GM21528 (cell line): ENCODE measurements at regions not wholly inside any gene's neighbourhood (a gene's known extent, or its start where the extent isn't known, plus 50 kb on each side); places are given as distances from the start of the nearest gene placed in this dataset.
"Not testable (repeated sequence)": the region's sequence is repeated elsewhere in the genome, so short reads cannot be mapped to it uniquely, and the experiment has no call there.

Source experiments
- ATAC-seq: cut with Tn5 transposase; IDR thresholded peaks from one replicate; pipeline ENCODE4 v1.9.1; 2021; ENCODE audit warnings: mild to moderate bottlenecking, moderate library complexity; ENCODE audit not compliant: unreplicated experiment, low FRiP score

DNA sequence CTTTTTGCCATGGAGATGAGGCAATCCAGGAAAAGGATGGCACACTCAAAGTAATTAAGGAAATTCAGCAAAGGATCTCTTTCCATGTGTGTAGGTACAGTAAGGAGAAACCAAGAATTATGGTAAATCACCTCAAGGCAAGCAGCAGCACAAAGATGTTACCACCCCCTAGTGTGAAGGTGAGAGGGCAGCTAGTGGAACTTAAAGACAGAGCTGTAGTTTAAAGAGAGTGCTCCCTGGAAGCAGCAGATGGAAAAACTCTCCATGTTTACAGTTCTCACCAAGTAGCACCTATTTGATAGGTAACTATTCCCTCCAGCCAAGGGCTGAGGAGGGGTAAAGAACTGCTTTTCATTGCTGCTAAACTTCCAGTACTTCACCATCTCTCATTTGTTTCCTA lies 860.4 kb upstream of the CRIM1 start:
- ATAC-seq: no peak

GRCh38 chr2:35478121-35478520 lies 877.5 kb upstream of the CRIM1 start:
- ATAC-seq: not testable (repeated sequence)

DNA sequence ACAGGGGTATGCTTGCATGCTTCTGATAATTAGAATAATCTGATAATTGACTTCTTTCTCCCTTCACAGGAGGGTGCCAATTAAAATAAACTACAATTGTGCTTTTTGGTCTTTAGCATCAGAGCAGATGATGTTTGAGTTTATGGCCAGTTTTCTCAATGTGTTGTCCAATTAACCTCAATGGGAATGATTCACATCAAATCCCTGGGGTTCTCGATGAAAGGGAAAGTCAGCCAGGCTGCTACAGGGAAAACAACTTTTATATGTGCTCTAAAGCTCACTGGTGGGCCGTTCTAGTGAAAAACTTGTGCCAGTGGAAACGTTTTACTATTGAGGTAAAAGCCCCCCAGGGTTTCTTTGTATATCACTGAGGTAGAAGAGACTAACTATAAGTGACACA lies 887.3 kb upstream of the CRIM1 start:
- ATAC-seq: no peak

DNA sequence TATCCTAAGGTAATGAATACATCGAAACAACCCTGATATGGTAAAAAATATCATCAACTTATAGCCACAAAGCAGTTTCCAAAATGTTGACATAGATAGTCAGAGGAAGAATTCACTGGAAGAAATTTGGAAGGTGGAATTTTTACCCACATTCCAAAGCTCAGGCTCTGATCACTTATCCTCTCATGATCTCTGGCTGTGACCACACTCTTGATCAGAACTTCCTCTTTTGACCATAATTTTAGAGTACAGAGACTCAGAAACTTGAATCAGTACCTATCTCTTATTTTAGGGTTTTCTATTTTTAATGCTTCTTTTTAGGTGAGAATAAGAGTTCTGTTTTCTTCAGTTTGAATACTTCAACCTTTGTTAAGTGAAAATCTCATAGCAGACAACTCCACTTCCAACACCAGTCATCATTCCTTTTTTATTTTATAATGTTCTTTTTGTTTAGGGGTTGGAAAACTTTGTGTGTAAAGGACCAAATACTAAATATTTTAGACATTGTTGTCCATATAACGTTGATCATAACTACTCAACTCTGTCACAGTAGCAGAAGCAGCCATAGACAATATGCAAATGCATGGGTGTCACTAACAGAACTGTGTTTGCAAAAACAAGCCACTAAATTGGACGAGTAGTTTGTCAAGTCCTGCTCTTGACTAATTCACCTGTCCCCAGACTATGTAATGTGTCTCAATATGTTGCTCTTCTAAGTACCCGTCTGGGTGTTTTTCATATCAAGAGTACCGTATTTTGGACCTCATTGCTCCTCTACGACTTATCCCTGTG lies 891.6 kb upstream of the CRIM1 start:
- ATAC-seq: no peak

DNA sequence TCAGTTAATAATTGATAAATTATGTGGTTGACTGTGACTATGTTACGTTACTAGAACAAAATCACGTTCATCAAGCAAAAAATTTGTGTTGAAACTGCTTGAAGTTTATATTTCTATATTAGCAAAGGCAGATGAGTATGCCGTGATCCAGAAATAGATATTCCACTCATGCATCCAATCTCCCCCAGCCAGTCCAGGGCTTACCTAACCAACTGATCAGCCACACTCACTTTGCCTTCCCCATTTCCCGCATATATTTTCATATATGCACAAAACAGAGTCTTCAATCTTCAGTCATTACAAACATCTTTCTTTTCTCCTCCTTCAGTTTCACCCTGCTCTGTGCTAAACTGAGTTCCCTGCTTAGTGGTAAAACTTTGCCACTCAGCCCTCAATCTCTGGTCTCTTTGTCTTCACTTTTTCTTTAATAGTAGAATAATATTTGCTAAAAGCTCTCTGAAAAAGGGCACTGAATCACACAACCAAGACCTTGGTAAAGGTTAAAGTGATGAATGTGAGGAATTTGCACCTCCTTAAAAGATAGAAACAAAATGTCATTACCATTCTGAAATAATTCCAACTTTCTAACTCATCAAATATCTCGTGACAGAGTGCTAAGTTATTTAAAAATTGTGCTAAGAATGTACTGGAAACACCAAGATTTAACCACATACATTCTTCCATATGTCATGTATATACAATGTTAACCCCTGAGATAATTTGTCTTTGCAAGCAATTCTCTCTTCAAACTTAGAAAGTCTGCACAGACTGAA lies 893.2 kb upstream of the CRIM1 start:
- ATAC-seq: no peak

DNA sequence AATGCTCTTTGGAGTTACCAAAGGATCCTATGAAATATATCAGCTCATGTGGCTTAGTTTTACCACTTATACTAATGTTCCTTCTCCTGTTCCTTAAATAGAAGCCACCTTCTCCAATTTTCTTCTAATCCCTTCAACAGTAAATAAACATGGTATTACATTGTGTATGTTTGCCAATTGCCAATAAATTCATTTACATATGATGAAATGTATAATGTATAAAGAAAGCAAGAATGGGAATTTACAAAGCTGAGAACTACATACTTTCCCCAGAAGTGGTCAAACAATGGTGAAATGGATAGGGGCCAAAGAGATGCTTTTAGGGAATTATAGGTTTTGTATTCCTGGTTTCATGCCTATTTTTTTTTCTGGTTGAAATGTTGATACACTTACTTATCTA lies 894.2 kb upstream of the CRIM1 start:
- no peak for ATAC-seq

- ATAC-seq: no peak
Observed at GRCh38 chr2:35454966-35455638, 900.5 kb upstream of the CRIM1 start.

DNA sequence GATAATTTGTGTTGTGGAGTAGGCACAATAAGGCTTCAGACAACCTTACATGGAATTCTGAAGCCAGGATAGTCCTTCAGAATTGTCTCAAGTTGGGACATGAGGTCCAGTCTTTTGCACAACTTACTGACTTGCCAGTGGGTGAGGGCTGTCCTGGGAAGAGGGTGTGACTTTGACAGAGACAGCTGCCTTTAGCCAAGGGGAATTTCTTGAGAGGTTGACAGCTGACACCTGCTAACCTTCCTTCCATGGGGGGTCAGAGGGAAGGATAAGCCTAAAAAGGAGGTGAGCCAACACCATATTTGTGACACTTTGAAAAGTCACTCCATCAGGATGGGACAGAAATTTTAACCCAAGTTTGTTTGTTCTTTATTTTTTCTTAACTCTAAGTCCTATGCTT lies 907.8 kb upstream of the CRIM1 start:
- no peak for ATAC-seq

- ATAC-seq: no peak
Observed at GRCh38 chr2:35447215-35447614, 908.4 kb upstream of the CRIM1 start.

DNA sequence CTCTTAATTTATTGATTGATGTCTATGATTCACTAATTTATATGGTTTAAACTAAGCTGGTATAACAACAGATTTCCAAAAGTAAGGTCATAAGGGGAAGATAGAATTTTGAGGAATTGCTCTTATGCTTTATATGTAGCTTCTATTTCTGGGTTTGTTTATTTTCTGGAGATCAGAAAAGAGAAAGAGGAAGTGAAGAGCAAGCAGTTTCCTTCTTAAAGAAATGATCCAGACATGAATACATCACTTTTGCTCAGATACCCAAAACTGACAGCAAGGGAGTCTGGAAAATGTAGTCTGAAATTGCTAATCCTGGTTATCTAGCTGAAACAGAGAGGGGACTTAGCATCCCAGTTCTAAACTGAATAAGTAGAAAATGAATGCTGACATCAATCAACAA lies 912.5 kb upstream of the CRIM1 start:
- ATAC-seq: no peak

GRCh38 chr2:35441575-35441974 lies 914.0 kb upstream of the CRIM1 start:
- not testable (repeated sequence) for ATAC-seq

- not testable (repeated sequence) for ATAC-seq
Observed at GRCh38 chr2:35440308-35440707, 915.3 kb upstream of the CRIM1 start.

DNA sequence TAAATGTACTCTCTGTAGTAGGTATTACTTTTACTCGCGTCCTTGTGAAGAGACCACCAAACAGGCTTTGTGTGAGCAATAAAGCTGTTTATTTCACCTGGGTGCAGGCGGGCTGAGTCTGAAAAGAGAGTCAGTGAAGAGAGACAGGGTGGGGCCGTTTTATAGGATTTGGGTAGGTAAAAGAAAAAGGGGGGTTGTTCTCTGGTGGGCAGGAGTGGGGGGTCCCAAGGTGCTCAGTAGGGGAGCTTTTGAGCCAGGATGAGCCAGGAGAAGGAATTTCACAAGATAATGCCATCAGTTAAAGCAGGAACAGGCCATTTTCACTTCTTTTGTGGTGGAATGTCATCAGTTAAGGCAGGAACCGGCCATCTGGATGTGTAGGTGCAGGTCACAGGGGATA lies 918.7 kb upstream of the CRIM1 start:
- not testable (repeated sequence) for ATAC-seq

DNA sequence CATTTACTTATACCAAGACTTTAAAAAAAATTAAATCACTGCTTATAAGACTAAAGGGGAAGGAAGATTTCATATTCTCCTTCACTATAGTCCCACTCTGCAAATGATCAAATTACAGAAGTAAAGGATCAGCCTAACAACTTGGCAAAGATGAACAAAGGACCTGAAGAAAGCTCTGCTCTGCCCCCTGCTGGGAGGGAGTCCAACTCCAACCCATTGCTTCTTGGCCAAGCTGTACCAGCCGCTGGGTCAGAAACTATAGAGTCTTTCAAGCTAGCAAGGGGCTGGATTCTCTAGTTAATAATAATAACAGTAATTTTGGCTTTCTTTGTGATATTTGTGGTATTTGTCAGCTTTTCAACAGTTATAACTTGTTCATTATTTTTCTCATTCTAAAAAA lies 927.0 kb upstream of the CRIM1 start:
- ATAC-seq: no peak

DNA sequence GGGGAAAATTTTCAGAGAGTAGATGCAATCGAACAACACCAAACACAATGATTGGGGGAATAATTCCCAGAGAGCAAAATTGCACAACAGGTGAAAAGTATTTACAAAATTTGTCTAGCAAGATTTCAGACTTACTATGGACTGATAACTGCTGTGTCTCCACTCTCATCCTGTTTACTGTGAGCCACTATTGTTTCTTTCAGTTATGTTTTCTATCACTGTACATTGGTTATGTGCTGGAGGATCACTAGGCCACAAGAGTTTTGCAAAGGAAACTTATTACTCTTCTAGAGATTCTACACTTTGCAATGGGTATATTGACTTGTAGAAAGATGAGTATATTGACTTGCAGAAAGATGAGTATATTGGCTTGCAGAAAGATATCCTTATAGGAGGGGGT lies 934.1 kb upstream of the CRIM1 start:
- ATAC-seq: no peak

DNA sequence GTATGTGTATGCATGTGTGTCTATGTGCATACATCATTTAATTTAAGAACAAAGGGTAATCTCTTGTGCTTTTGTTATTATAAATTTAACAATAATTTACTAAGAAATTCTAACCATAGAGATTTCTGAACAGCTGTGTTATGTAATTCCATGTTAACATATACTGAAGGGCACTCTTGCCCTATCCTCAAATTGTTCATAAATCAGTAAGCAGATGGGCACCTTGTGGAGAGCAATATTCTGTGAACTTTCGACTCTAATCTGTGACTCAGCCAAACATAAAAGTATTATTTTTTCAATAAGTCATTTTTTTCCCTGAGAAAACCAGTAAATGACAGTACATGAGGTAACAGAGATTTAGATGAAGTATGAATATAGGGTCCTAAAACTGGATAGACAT lies 938.3 kb upstream of the CRIM1 start:
- no peak for ATAC-seq

- ATAC-seq: no peak
Observed at GRCh38 chr2:35416391-35417140, 939.0 kb upstream of the CRIM1 start.

- no peak for ATAC-seq
Observed at GRCh38 chr2:35415942-35416341, 939.6 kb upstream of the CRIM1 start.

DNA sequence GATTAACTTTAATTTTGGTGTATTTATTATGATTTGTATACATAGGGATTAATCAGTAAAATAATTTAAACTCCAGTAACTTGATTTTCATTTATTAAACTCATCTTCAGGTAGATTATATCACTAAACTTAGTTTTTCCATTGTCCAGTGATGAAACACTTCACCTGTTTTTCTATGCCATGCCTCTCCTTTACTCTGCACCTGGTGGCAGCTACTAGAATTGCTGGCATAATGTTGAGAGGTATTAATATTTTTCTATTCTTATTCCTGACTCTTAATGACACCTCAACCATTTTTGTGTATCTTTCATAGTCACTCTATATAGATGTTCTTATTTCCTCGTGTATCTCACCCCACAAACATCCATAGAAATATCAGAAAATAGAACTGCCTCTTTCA lies 940.3 kb upstream of the CRIM1 start:
- no peak for ATAC-seq

DNA sequence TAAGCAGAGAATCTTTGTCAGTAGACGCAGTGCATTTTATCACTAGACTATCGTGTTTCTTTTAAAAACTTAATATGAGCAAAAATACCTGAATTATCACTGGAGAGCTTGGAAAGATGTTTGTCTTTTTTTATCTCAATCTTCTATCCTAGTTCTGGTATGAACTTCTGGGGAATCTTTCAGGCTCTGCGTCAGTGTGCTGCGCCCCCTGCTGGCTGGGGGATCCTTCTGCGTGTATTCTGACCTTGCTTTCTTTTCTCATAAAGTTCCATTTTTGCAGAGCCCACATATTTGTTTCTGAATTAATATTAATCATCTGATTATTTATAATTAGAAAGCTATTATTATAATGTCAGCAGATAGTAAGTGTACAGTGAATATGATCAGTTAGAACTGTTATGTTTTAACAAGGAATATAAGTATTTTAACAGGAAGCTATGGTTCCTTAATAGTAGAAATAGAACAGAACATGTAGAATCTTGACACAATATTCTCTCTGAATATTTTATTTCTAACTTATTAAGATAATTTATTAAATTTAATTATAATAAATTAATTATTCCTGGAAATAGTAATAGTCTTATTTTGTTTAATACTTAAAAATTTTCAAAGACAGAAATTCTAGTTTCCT lies 945.0 kb upstream of the CRIM1 start:
- peak; percentile 74 for ATAC-seq
